ENCODE measurements at regions not wholly inside any gene's neighbourhood (a gene's known extent, or its start where the extent isn't known, plus 50 kb on each side); places are given as distances from the start of the nearest gene placed in this dataset.
"Not testable (repeated sequence)": the region's sequence is repeated elsewhere in the genome, so short reads cannot be mapped to it uniquely, and the experiment has no call there.

DNA sequence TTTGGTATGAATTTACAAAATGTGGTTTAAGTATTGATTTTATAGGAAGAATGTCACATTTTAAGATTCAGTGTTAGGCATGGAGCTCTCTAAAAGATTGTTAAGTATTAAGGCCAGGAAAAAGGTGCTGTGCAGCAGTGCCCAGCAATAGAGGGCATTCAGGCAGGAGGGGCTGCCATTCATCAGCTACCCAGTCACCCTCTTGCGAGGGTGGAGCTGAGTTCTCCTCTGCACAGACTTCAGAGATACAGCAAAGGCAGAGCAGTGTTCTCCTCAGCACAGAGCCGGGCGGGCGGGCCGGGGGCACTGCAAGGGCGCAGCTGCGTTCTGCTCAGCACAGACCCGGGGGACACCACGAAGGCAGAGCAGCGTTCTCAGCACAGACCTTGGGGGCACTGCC, 474.0 kb downstream of the SPATA31A6 start:
- not testable (repeated sequence) for TF ChIP-seq CTCF, POLR2A (IDR thresholded peaks at IDR 0.05)
